Thyroid gland (tissue), 4 donors: ENCODE measurements at regions not wholly inside any gene's neighbourhood (a gene's known extent, or its start where the extent isn't known, plus 50 kb on each side); places are given as distances from the start of the nearest gene placed in this dataset.

Experiments
- DNase-seq, 2 donors: peaks; one replicate each; pipeline ENCODE4 v3.0.0-alpha.2; 2019
- H3K27ac ChIP-seq, 3 donors: fragments of 200-600 bp; sonication (generic); 1 replicate in 2 of 3; 2 replicates in 1 of 3; pipeline ENCODE4 v1.5.1; 2016 to 2019; ENCODE audit warnings: mild to moderate bottlenecking in 1 of 3, moderate library complexity in 1 of 3
- H3K27me3 ChIP-seq: fragments of 200-600 bp; sonication (generic); one replicate; pipeline ENCODE4 v1.5.1; 2019
- H3K36me3 ChIP-seq, 2 donors: fragments of 200-600 bp; sonication (generic); one replicate each; pipeline ENCODE4 v1.5.1; 2016 to 2019
- H3K4me1 ChIP-seq, 2 donors: fragments of 200-600 bp; sonication (generic); one replicate each; pipeline ENCODE4 v1.5.1; 2017 to 2019
- H3K4me3 ChIP-seq, 3 donors: fragments of 200-600 bp; sonication (generic); replicated peaks in 1 of 3; 1 replicate in 2 of 3; 2 replicates in 1 of 3; pipeline ENCODE4 v1.5.1; 2016; ENCODE audit warnings: mild to moderate bottlenecking in 1 of 3
- H3K9me3 ChIP-seq: fragments of 200-600 bp; sonication (generic); one replicate; pipeline ENCODE4 v1.5.1; 2017
- CTCF ChIP-seq, 6 experiments: fragments of 200-600 bp in 3 of 6; fragments of 450-650 bp in 3 of 6; sonication (generic) in 3 of 6; IDR thresholded peaks; one replicate each; pipeline ENCODE4 v1.5.1; 2016 to 2019; ENCODE audit warnings: antibody characterized with exemption in 6 of 6, mild to moderate bottlenecking in 2 of 6, inconsistent platforms in 1 of 6, moderate library complexity in 1 of 6
- POLR2A ChIP-seq, 2 donors: fragments of 450-650 bp; IDR thresholded peaks; one replicate each; pipeline ENCODE4 v1.6.1; 2017; ENCODE audit warnings: antibody characterized with exemption in 2 of 2, mild to moderate bottlenecking in 2 of 2, moderate library complexity in 1 of 2
- WGBS, 2 donors: methylation state at CpG; one replicate each; pipeline ENCODE4 v1.1.5; 2017; 5-methylcytosine and 5-hydroxymethylcytosine counted together
- intact Hi-C: fragments of 100-400 bp; cut with DNase I; formaldehyde crosslinking; loops from one replicate; pipeline ENCODE4 v1.15.1; 2023

- 92 to 93% methylated on average over 7 of the region's 7 CpGs for WGBS, 2 donors
- no peak overlapping the region for H3K4me3 ChIP-seq
- no peak for DNase-seq
- H3K9me3 ChIP-seq, result no peaks in the 10 kb centered on the region
- no peaks in the 10 kb centered on the region for H3K27me3 ChIP-seq
- H3K27ac ChIP-seq, result no peak overlapping the region
- no peaks in the 10 kb centered on the region for H3K4me1 ChIP-seq
- TF ChIP-seq POLR2A (IDR thresholded peaks at IDR 0.05) (no peak), CTCF (IDR thresholded peaks at IDR 0.05) (no peak)
- H3K36me3 ChIP-seq, result no peaks in the 10 kb centered on the region
- intact Hi-C loops, result no loop called here
Measured at GRCh38 chr19:31664096-31664495, 314.9 kb upstream of the TSHZ3 start.

- Histone ChIP-seq H3K27ac (no peak overlapping the region), H3K9me3 (no peaks in the 10 kb centered on the region), H3K36me3 (no peaks in the 10 kb centered on the region), H3K27me3 (no peaks in the 10 kb centered on the region), H3K4me1 (no peaks in the 10 kb centered on the region), H3K4me3 (no peak overlapping the region)
- TF ChIP-seq CTCF (IDR thresholded peaks at IDR 0.05), result no peak
- no peak for TF ChIP-seq POLR2A (IDR thresholded peaks at IDR 0.05)
- DNase-seq, result no peak
- 90 to 92% methylated on average over 6 of the region's 6 CpGs for WGBS, 2 donors
- intact Hi-C loops, result no loop called here
Measured at GRCh38 chr19:31664997-31665396, 315.8 kb upstream of the TSHZ3 start.

GRCh38 chr19:31666126-31666525 is 316.9 kb upstream of the TSHZ3 start:
- H3K4me1 ChIP-seq, result no peaks in the 10 kb centered on the region
- H3K27me3 ChIP-seq, result no peaks in the 10 kb centered on the region
- no peaks in the 10 kb centered on the region for H3K9me3 ChIP-seq
- H3K36me3 ChIP-seq, result no peaks in the 10 kb centered on the region
- no peak overlapping the region for H3K27ac ChIP-seq
- WGBS, 2 donors, result 40 to 63% methylated on average over 3 of the region's 3 CpGs
- no peak for TF ChIP-seq CTCF (IDR thresholded peaks at IDR 0.05)
- TF ChIP-seq POLR2A (IDR thresholded peaks at IDR 0.05), result no peak
- no peak overlapping the region for H3K4me3 ChIP-seq
- DNase-seq, result no peak
- intact Hi-C loops, result no loop called here

GRCh38 chr19:31667106-31667505 is 317.9 kb upstream of the TSHZ3 start:
- no peak for TF ChIP-seq POLR2A (IDR thresholded peaks at IDR 0.05)
- no peak for TF ChIP-seq CTCF (IDR thresholded peaks at IDR 0.05)
- 84 to 94% methylated on average over 4 of the region's 4 CpGs for WGBS, 2 donors
- Histone ChIP-seq H3K27me3 (no peaks in the 10 kb centered on the region), H3K27ac (no peak overlapping the region), H3K4me1 (no peaks in the 10 kb centered on the region), H3K4me3 (no peak overlapping the region), H3K9me3 (no peaks in the 10 kb centered on the region), H3K36me3 (no peaks in the 10 kb centered on the region)
- intact Hi-C loops, result no loop called here
- no peak for DNase-seq

- H3K9me3 ChIP-seq, result no peaks in the 10 kb centered on the region
- no peak overlapping the region for H3K4me3 ChIP-seq
- WGBS, 2 donors, result 84 to 91% methylated on average over 4 of the region's 4 CpGs
- intact Hi-C loops, result no loop called here
- H3K27me3 ChIP-seq, result no peaks in the 10 kb centered on the region
- no peaks in the 10 kb centered on the region for H3K4me1 ChIP-seq
- H3K36me3 ChIP-seq, result no peaks in the 10 kb centered on the region
- TF ChIP-seq POLR2A (IDR thresholded peaks at IDR 0.05), result no peak
- no peak for TF ChIP-seq CTCF (IDR thresholded peaks at IDR 0.05)
- no peak for DNase-seq
- no peak overlapping the region for H3K27ac ChIP-seq
Measured at GRCh38 chr19:31668921-31669320, 319.7 kb upstream of the TSHZ3 start.
